ENCODE measurements at regions not wholly inside any gene's neighbourhood (a gene's known extent, or its start where the extent isn't known, plus 50 kb on each side); places are given as distances from the start of the nearest gene placed in this dataset.

DNA sequence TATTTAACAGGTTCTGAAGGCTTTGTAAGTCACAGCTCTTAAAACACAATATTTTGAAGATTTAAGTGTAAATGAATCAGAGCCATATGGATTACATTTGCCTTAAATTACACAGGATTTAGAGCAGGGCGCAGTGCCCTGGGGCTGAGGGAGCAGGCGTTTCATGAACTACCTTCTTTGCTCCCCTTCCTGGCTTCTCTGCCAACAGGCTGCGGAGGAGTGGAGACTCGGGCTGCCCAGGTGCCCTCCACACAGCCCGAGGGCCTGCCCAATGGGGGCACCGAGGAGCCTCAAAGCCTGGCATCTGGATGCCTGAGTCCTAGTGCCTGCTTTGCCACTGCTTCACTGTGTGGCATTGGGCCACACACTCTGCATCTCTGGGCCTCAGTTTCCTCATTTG is 90.6 kb upstream of the HAND1 start:
- H3K36me3 ChIP-seq (ENCODE audit: insufficient read depth, low read length), result no peaks in the 10 kb centered on the region
- no peaks in the 10 kb centered on the region for H3K9me3 ChIP-seq (ENCODE audit: low read length)
- no peak overlapping the region for H3K4me2 ChIP-seq (ENCODE audit: low read length)
- no peaks in the 10 kb centered on the region for H3K79me2 ChIP-seq (replicated peaks; ENCODE audit: insufficient read depth, low read length)
- H3K27me3 ChIP-seq (ENCODE audit: insufficient read depth, low read depth, low read length), result no peaks in the 10 kb centered on the region
- no peaks in the 10 kb centered on the region for H3K9me2 ChIP-seq (ENCODE audit: insufficient read depth, low read length)
- no peaks in the 10 kb centered on the region for H3F3A ChIP-seq (ENCODE audit: insufficient read depth, low read length, poor library complexity, severe bottlenecking)
- no peak overlapping the region for H3K9ac ChIP-seq (ENCODE audit: low read length)
- H3K27ac ChIP-seq (ENCODE audit: low read length), result no peak overlapping the region
- no peaks in the 10 kb centered on the region for H4K20me1 ChIP-seq (ENCODE audit: insufficient read depth)
- H2AFZ ChIP-seq (ENCODE audit: low read depth, low read length), result no peak overlapping the region
- H3K4me3 ChIP-seq (ENCODE audit: low read length), result no peak overlapping the region
- TF ChIP-seq REST (IDR thresholded peaks at IDR 0.05; ENCODE audit: borderline replicate concordance) (no peak), EZH2 (IDR thresholded peaks at IDR 0.05; ENCODE audit: borderline replicate concordance, insufficient read depth, low read length, poor library complexity, severe bottlenecking) (no peak), TAF1 (IDR thresholded peaks at IDR 0.05; ENCODE audit: low read depth) (no peak), POLR2AphosphoS5 (IDR thresholded peaks at IDR 0.05) (no peak), SMC3 (conservative IDR thresholded peaks at IDR 0.05; ENCODE audit: poor library complexity) (no peak), RAD21 (conservative IDR thresholded peaks at IDR 0.05) (no peak), MXI1 (conservative IDR thresholded peaks at IDR 0.05; ENCODE audit: poor library complexity, severe bottlenecking) (no peak), EP300 (conservative IDR thresholded peaks at IDR 0.05; ENCODE audit: poor library complexity, severe bottlenecking) (no peak)
- TF ChIP-seq, protein P1, sequence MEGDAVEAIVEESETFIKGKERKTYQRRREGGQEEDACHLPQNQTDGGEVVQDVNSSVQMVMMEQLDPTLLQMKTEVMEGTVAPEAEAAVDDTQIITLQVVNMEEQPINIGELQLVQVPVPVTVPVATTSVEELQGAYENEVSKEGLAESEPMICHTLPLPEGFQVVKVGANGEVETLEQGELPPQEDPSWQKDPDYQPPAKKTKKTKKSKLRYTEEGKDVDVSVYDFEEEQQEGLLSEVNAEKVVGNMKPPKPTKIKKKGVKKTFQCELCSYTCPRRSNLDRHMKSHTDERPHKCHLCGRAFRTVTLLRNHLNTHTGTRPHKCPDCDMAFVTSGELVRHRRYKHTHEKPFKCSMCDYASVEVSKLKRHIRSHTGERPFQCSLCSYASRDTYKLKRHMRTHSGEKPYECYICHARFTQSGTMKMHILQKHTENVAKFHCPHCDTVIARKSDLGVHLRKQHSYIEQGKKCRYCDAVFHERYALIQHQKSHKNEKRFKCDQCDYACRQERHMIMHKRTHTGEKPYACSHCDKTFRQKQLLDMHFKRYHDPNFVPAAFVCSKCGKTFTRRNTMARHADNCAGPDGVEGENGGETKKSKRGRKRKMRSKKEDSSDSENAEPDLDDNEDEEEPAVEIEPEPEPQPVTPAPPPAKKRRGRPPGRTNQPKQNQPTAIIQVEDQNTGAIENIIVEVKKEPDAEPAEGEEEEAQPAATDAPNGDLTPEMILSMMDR (IDR thresholded peaks at IDR 0.05; ENCODE audit: poor library complexity, severe bottlenecking), result no peak

DNA sequence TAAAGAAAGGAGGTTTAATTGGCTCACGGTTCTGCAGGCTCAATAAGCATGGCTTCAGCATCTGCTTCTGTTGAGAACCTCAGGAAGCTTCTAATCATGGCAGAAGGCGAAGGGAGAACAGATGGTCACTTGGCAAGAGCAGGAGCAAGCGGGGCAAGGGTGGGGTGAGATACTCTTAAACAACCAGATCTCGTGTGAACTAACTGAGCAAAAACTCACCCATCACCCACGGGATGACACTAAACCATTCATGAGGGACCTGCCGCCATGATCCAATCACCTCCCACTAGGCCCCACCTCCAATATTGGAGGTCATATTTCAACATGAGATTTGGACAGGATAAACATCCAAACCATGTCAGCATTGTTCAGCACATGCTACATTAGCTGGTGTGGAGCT is 89.1 kb upstream of the HAND1 start:
- no peak overlapping the region for H3K9ac ChIP-seq (ENCODE audit: low read length)
- H3K9me2 ChIP-seq (ENCODE audit: insufficient read depth, low read length), result no peaks in the 10 kb centered on the region
- no peaks in the 10 kb centered on the region for H3K9me3 ChIP-seq (ENCODE audit: low read length)
- H3K36me3 ChIP-seq (ENCODE audit: insufficient read depth, low read length), result no peaks in the 10 kb centered on the region
- H4K20me1 ChIP-seq (ENCODE audit: insufficient read depth), result no peaks in the 10 kb centered on the region
- no peak overlapping the region for H2AFZ ChIP-seq (ENCODE audit: low read depth, low read length)
- H3K79me2 ChIP-seq (replicated peaks; ENCODE audit: insufficient read depth, low read length), result no peaks in the 10 kb centered on the region
- no peaks in the 10 kb centered on the region for H3K27me3 ChIP-seq (ENCODE audit: insufficient read depth, low read depth, low read length)
- no peak overlapping the region for H3K27ac ChIP-seq (ENCODE audit: low read length)
- TF ChIP-seq, protein P1 (IDR thresholded peaks at IDR 0.05; ENCODE audit: poor library complexity, severe bottlenecking), result no peak
- TF ChIP-seq RAD21 (conservative IDR thresholded peaks at IDR 0.05), result no peak
- no peak for TF ChIP-seq REST (IDR thresholded peaks at IDR 0.05; ENCODE audit: borderline replicate concordance)
- no peak for TF ChIP-seq EP300 (conservative IDR thresholded peaks at IDR 0.05; ENCODE audit: poor library complexity, severe bottlenecking)
- TF ChIP-seq MXI1 (conservative IDR thresholded peaks at IDR 0.05; ENCODE audit: poor library complexity, severe bottlenecking), result no peak
- TF ChIP-seq SMC3 (conservative IDR thresholded peaks at IDR 0.05; ENCODE audit: poor library complexity), result no peak
- TF ChIP-seq POLR2AphosphoS5 (IDR thresholded peaks at IDR 0.05), result no peak
- no peak for TF ChIP-seq EZH2 (IDR thresholded peaks at IDR 0.05; ENCODE audit: borderline replicate concordance, insufficient read depth, low read length, poor library complexity, severe bottlenecking)
- TF ChIP-seq TAF1 (IDR thresholded peaks at IDR 0.05; ENCODE audit: low read depth), result no peak
- H3F3A ChIP-seq (ENCODE audit: insufficient read depth, low read length, poor library complexity, severe bottlenecking), result no peaks in the 10 kb centered on the region
- H3K4me3 ChIP-seq (ENCODE audit: low read length), result no peak overlapping the region
- no peak overlapping the region for H3K4me2 ChIP-seq (ENCODE audit: low read length)
